ENCODE measurements at regions not wholly inside any gene's neighbourhood (a gene's known extent, or its start where the extent isn't known, plus 50 kb on each side); places are given as distances from the start of the nearest gene placed in this dataset.

- H3K27me3 ChIP-seq: no peaks in the 10 kb centered on the region
- intact Hi-C loops (cut with DNase I; ENCODE audit: low total_unique reads): no loop called here
- TF ChIP-seq, protein P1, sequence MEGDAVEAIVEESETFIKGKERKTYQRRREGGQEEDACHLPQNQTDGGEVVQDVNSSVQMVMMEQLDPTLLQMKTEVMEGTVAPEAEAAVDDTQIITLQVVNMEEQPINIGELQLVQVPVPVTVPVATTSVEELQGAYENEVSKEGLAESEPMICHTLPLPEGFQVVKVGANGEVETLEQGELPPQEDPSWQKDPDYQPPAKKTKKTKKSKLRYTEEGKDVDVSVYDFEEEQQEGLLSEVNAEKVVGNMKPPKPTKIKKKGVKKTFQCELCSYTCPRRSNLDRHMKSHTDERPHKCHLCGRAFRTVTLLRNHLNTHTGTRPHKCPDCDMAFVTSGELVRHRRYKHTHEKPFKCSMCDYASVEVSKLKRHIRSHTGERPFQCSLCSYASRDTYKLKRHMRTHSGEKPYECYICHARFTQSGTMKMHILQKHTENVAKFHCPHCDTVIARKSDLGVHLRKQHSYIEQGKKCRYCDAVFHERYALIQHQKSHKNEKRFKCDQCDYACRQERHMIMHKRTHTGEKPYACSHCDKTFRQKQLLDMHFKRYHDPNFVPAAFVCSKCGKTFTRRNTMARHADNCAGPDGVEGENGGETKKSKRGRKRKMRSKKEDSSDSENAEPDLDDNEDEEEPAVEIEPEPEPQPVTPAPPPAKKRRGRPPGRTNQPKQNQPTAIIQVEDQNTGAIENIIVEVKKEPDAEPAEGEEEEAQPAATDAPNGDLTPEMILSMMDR (IDR thresholded peaks at IDR 0.05): no peak
- no peak for TF ChIP-seq POLR2A (IDR thresholded peaks at IDR 0.05)
- H3K36me3 ChIP-seq (ENCODE audit: low read depth, missing control alignments): no peaks in the 10 kb centered on the region
- no peak for DNase-seq
- no peak overlapping the region for H3K4me3 ChIP-seq
- WGBS, 2 donors: 87 to 92% methylated on average over 5 of the region's 5 CpGs
- H3K27ac ChIP-seq: no peak overlapping the region
- H3K9me3 ChIP-seq: no peaks in the 10 kb centered on the region
- H3K4me1 ChIP-seq: no peaks in the 10 kb centered on the region
Observed at GRCh38 chr7:54814401-54814800, 55.4 kb upstream of the SEC61G start.

- intact Hi-C loops (cut with DNase I; ENCODE audit: low total_unique reads): no loop called here
- no peak for TF ChIP-seq POLR2A (IDR thresholded peaks at IDR 0.05)
- TF ChIP-seq, protein P1 (IDR thresholded peaks at IDR 0.05): no peak
- 52 to 62% methylated on average over 5 of the region's 5 CpGs for WGBS, 2 donors
Observed at GRCh38 chr7:54817152-54817551, 58.1 kb upstream of the SEC61G start.

DNA sequence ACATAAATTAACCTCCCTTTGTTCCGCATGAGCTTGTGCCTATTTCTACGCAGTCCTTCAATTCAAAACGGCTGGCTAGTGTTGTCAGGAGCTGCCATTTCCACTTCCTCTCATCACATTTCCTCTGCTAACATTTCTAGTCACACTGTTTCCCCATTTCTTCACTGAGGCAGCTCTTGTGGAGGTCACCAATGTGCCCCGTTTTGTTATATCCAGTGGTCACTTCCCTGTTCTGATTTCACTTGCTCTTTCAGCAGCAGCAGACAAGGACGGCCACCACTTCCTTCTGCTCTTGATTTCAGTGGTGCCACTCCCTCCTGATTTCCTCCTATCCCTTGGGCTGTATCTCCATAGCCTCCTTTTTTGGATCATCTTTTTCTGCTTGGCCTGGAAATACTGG is 64.8 kb upstream of the SEC61G start:
- intact Hi-C loops (cut with DNase I; ENCODE audit: low total_unique reads): no loop called here
- H3K36me3 ChIP-seq (ENCODE audit: low read depth, missing control alignments): no peaks in the 10 kb centered on the region
- no peak overlapping the region for H3K4me3 ChIP-seq
- no peak overlapping the region for H3K27ac ChIP-seq
- H3K27me3 ChIP-seq: no peaks in the 10 kb centered on the region
- WGBS, 2 donors: 55 to 71% methylated on average over 5 of the region's 5 CpGs
- TF ChIP-seq POLR2A (IDR thresholded peaks at IDR 0.05): no peak
- TF ChIP-seq, protein P1 (IDR thresholded peaks at IDR 0.05): no peak
- no peak for DNase-seq
- no peaks in the 10 kb centered on the region for H3K4me1 ChIP-seq
- no peaks in the 10 kb centered on the region for H3K9me3 ChIP-seq

More at GRCh38 chr7:54817152-54817551, 58.1 kb upstream of the SEC61G start:
- H3K9me3 ChIP-seq: no peaks in the 10 kb centered on the region
- H3K27me3 ChIP-seq: no peaks in the 10 kb centered on the region
- no peak for DNase-seq
- no peak overlapping the region for H3K27ac ChIP-seq
- no peaks in the 10 kb centered on the region for H3K4me1 ChIP-seq
- H3K4me3 ChIP-seq: no peak overlapping the region
- no peaks in the 10 kb centered on the region for H3K36me3 ChIP-seq (ENCODE audit: low read depth, missing control alignments)

GRCh38 chr7:54824655-54825054 is 65.6 kb upstream of the SEC61G start:
- 86 to 88% methylated on average over 1 of the region's 1 CpG for WGBS, 2 donors
- H3K27ac ChIP-seq: no peak overlapping the region
- H3K4me3 ChIP-seq: no peak overlapping the region
- H3K9me3 ChIP-seq: no peaks in the 10 kb centered on the region
- intact Hi-C loops (cut with DNase I; ENCODE audit: low total_unique reads): no loop called here
- TF ChIP-seq, protein P1 (IDR thresholded peaks at IDR 0.05): no peak
- TF ChIP-seq POLR2A (IDR thresholded peaks at IDR 0.05): no peak
- H3K4me1 ChIP-seq: no peaks in the 10 kb centered on the region
- no peaks in the 10 kb centered on the region for H3K27me3 ChIP-seq
- no peaks in the 10 kb centered on the region for H3K36me3 ChIP-seq (ENCODE audit: low read depth, missing control alignments)
- DNase-seq: no peak

DNA sequence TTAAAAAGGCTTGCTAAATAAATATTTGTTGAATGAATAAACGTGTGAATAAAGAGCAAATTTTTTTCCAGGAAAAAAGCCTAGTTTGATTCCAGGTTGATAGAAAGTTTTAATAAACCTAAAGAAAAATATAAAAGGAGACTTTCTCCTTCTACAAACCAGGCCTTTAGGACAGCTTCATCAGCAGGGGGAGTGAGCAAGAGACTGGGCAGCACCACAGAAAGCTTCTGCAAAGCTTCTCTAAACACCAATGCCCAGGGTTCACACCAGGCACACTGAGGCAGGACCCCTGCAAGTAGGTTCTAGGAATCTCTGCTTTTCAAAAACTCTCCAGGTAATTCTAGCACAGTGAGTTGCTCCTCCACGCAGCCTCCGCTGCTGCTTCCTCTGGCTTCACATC is 66.4 kb upstream of the SEC61G start:
- H3K4me1 ChIP-seq: no peaks in the 10 kb centered on the region
- H3K4me3 ChIP-seq: no peak overlapping the region
- TF ChIP-seq POLR2A (IDR thresholded peaks at IDR 0.05): no peak
- TF ChIP-seq, protein P1 (IDR thresholded peaks at IDR 0.05): no peak
- H3K27ac ChIP-seq: no peak overlapping the region
- no peaks in the 10 kb centered on the region for H3K9me3 ChIP-seq
- no peaks in the 10 kb centered on the region for H3K27me3 ChIP-seq
- 68 to 94% methylated on average over 3 of the region's 3 CpGs for WGBS, 2 donors
- intact Hi-C loops (cut with DNase I; ENCODE audit: low total_unique reads): no loop called here
- no peak for DNase-seq
- no peaks in the 10 kb centered on the region for H3K36me3 ChIP-seq (ENCODE audit: low read depth, missing control alignments)
